ENCODE measurements at regions not wholly inside any gene's neighbourhood (a gene's known extent, or its start where the extent isn't known, plus 50 kb on each side); places are given as distances from the start of the nearest gene placed in this dataset.
"Not testable (repeated sequence)": the region's sequence is repeated elsewhere in the genome, so short reads cannot be mapped to it uniquely, and the experiment has no call there.

- no peak overlapping the region for H3K9ac ChIP-seq (replicated peaks; ENCODE audit: extremely low read depth, insufficient read depth, low read length)
Measured at GRCh38 chr11:21736404-21736803, 456.5 kb upstream of the ANO5 start.

GRCh38 chr11:21752475-21753243 is 440.2 kb upstream of the ANO5 start:
- H4K20me1 ChIP-seq (replicated peaks; ENCODE audit: control insufficient read depth, extremely low read depth, insufficient read depth, low read length); CTCF ChIA-PET; H3K9ac ChIP-seq (replicated peaks; ENCODE audit: extremely low read depth, insufficient read depth, low read length); FAIRE-seq; H3K36me3 ChIP-seq (ENCODE audit: control insufficient read depth in 2 of 2, extremely low read depth in 1 of 2, insufficient read depth in 2 of 2, low read length in 2 of 2); H2AFZ ChIP-seq (ENCODE audit: low read depth, low read length); BruUV-seq (replicated peaks); H3K4me2 ChIP-seq (ENCODE audit: insufficient read depth, low read length); H3K4me1 ChIP-seq (ENCODE audit: control insufficient read depth, extremely low read depth, insufficient read depth, low read length); POLR2A ChIA-PET; H3K4me3 ChIP-seq (replicated peaks in 1 of 3; ENCODE audit: insufficient read depth in 1 of 3, low read depth in 1 of 3, low read length in 3 of 3); H3K27me3 ChIP-seq (ENCODE audit: control insufficient read depth in 2 of 2, insufficient read depth in 2 of 2, low read length in 2 of 2); DNase-seq (ENCODE audit: low read depth, low spot score); H3K9me3 ChIP-seq (replicated peaks; ENCODE audit: control insufficient read depth, insufficient read depth, low read length); H3K9me1 ChIP-seq (replicated peaks; ENCODE audit: control insufficient read depth, extremely low read depth, insufficient read depth, low read length); dilution Hi-C loops (cut with MboI; ENCODE audit: extremely low pct_ligation_motif_present, low sequenced_read_pairs); H3K79me2 ChIP-seq (ENCODE audit: control insufficient read depth, insufficient read depth, low read length); intact Hi-C loops (cut with micrococcal nuclease); H3K27ac ChIP-seq (ENCODE audit: insufficient read depth, low read depth, low read length): not testable (repeated sequence)

More at GRCh38 chr11:21736404-21736803, 456.5 kb upstream of the ANO5 start:
- ChIA-PET CTCF (no interaction called here), POLR2A (no interaction called here)
- FAIRE-seq (no peak), DNase-seq (ENCODE audit: low read depth, low spot score) (no peak)
- Histone ChIP-seq H3K4me3 (replicated peaks in 1 of 3; ENCODE audit: insufficient read depth in 1 of 3, low read depth in 1 of 3, low read length in 3 of 3) (no peak overlapping the region), H4K20me1 (replicated peaks; ENCODE audit: control insufficient read depth, extremely low read depth, insufficient read depth, low read length) (no peaks in the 10 kb centered on the region), H3K79me2 (ENCODE audit: control insufficient read depth, insufficient read depth, low read length) (no peaks in the 10 kb centered on the region), H3K4me1 (ENCODE audit: control insufficient read depth, extremely low read depth, insufficient read depth, low read length) (no peaks in the 10 kb centered on the region), H3K9me1 (replicated peaks; ENCODE audit: control insufficient read depth, extremely low read depth, insufficient read depth, low read length) (no peaks in the 10 kb centered on the region), H3K9me3 (replicated peaks; ENCODE audit: control insufficient read depth, insufficient read depth, low read length) (peaks cover 2% of the 10 kb centered on the region), H2AFZ (ENCODE audit: low read depth, low read length) (no peak overlapping the region), H3K27me3 (ENCODE audit: control insufficient read depth in 2 of 2, insufficient read depth in 2 of 2, low read length in 2 of 2) (no peaks in the 10 kb centered on the region), H3K4me2 (ENCODE audit: insufficient read depth, low read length) (no peak overlapping the region), H3K36me3 (ENCODE audit: control insufficient read depth in 2 of 2, extremely low read depth in 1 of 2, insufficient read depth in 2 of 2, low read length in 2 of 2) (no peaks in the 10 kb centered on the region), H3K27ac (ENCODE audit: insufficient read depth, low read depth, low read length) (no peak overlapping the region)
- BruUV-seq (replicated peaks) = no TSS peak
- intact Hi-C loops (cut with micrococcal nuclease) = no loop called here
- TF ChIP-seq MYC (IDR thresholded peaks at IDR 0.05; ENCODE audit: low read depth, low read length) (no peak), POLR2A (IDR thresholded peaks at IDR 0.05; ENCODE audit: low read depth, low read length) (no peak), POLR2AphosphoS5 (IDR thresholded peaks at IDR 0.05; ENCODE audit: insufficient read depth, low read depth, low read length) (no peak), GATA2 (IDR thresholded peaks at IDR 0.05; ENCODE audit: insufficient read depth, insufficient read length, low read depth, low read length) (no peak), CTCF (IDR thresholded peaks at IDR 0.05; ENCODE audit: extremely low read depth in 1 of 2, insufficient read depth in 1 of 2, low read depth in 1 of 2, low read length in 2 of 2) (no peak), EZH2 (IDR thresholded peaks at IDR 0.05; ENCODE audit: borderline replicate concordance, low read depth, low read length, severe bottlenecking) (no peak)
- dilution Hi-C loops (cut with MboI; ENCODE audit: extremely low pct_ligation_motif_present, low sequenced_read_pairs) = no loop called here

GRCh38 chr11:21753244-21753767 is 439.6 kb upstream of the ANO5 start:
- H3K4me2 ChIP-seq (ENCODE audit: insufficient read depth, low read length); POLR2A ChIA-PET; H3K4me3 ChIP-seq (replicated peaks in 1 of 3; ENCODE audit: insufficient read depth in 1 of 3, low read depth in 1 of 3, low read length in 3 of 3); H3K36me3 ChIP-seq (ENCODE audit: control insufficient read depth in 2 of 2, extremely low read depth in 1 of 2, insufficient read depth in 2 of 2, low read length in 2 of 2); H3K9me1 ChIP-seq (replicated peaks; ENCODE audit: control insufficient read depth, extremely low read depth, insufficient read depth, low read length); DNase-seq (ENCODE audit: low read depth, low spot score); CTCF ChIA-PET; H3K4me1 ChIP-seq (ENCODE audit: control insufficient read depth, extremely low read depth, insufficient read depth, low read length); H4K20me1 ChIP-seq (replicated peaks; ENCODE audit: control insufficient read depth, extremely low read depth, insufficient read depth, low read length); dilution Hi-C loops (cut with MboI; ENCODE audit: extremely low pct_ligation_motif_present, low sequenced_read_pairs); H3K27ac ChIP-seq (ENCODE audit: insufficient read depth, low read depth, low read length); FAIRE-seq; BruUV-seq (replicated peaks); H3K79me2 ChIP-seq (ENCODE audit: control insufficient read depth, insufficient read depth, low read length); H3K9ac ChIP-seq (replicated peaks; ENCODE audit: extremely low read depth, insufficient read depth, low read length); H3K9me3 ChIP-seq (replicated peaks; ENCODE audit: control insufficient read depth, insufficient read depth, low read length); H2AFZ ChIP-seq (ENCODE audit: low read depth, low read length); H3K27me3 ChIP-seq (ENCODE audit: control insufficient read depth in 2 of 2, insufficient read depth in 2 of 2, low read length in 2 of 2); intact Hi-C loops (cut with micrococcal nuclease): not testable (repeated sequence)

Data from endothelial cell of umbilical vein (primary cell).